ENCODE measurements at regions not wholly inside any gene's neighbourhood (a gene's known extent, or its start where the extent isn't known, plus 50 kb on each side); places are given as distances from the start of the nearest gene placed in this dataset.

- Mint-ChIP-seq H3K27ac (ENCODE audit: unreplicated experiment) (no peak overlapping the region), H3K36me3 (ENCODE audit: low read depth) (no peaks in the 10 kb centered on the region)
Observed at GRCh38 chr9:105157171-105157583, 87.3 kb upstream of the SLC44A1 start.

GRCh38 chr9:105158020-105158419, 86.4 kb upstream of the SLC44A1 start:
- Mint-ChIP-seq H3K36me3 (ENCODE audit: low read depth) (no peaks in the 10 kb centered on the region), H3K27ac (ENCODE audit: unreplicated experiment) (no peak overlapping the region), H3K4me1 (peaks cover 7% of the 10 kb centered on the region), H3K4me3 (no peak overlapping the region), H3K9me3 (no peaks in the 10 kb centered on the region), H3K27me3 (ENCODE audit: low read depth) (no peaks in the 10 kb centered on the region)
- TF ChIP-seq, protein P1, sequence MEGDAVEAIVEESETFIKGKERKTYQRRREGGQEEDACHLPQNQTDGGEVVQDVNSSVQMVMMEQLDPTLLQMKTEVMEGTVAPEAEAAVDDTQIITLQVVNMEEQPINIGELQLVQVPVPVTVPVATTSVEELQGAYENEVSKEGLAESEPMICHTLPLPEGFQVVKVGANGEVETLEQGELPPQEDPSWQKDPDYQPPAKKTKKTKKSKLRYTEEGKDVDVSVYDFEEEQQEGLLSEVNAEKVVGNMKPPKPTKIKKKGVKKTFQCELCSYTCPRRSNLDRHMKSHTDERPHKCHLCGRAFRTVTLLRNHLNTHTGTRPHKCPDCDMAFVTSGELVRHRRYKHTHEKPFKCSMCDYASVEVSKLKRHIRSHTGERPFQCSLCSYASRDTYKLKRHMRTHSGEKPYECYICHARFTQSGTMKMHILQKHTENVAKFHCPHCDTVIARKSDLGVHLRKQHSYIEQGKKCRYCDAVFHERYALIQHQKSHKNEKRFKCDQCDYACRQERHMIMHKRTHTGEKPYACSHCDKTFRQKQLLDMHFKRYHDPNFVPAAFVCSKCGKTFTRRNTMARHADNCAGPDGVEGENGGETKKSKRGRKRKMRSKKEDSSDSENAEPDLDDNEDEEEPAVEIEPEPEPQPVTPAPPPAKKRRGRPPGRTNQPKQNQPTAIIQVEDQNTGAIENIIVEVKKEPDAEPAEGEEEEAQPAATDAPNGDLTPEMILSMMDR (conservative IDR thresholded peaks at IDR 0.05) = no peak
- no peak for DNase-seq (ENCODE audit: low read depth, low spot score)

More at GRCh38 chr9:105157171-105157583, 87.3 kb upstream of the SLC44A1 start:
- peak; percentile 8 for DNase-seq (ENCODE audit: low read depth, low spot score)
- H3K4me3 Mint-ChIP-seq = no peak overlapping the region
- peaks cover 7% of the 10 kb centered on the region for H3K4me1 Mint-ChIP-seq
- TF ChIP-seq, protein P1 (conservative IDR thresholded peaks at IDR 0.05) = peak; percentile 54
- no peaks in the 10 kb centered on the region for H3K9me3 Mint-ChIP-seq
- H3K27me3 Mint-ChIP-seq (ENCODE audit: low read depth) = no peaks in the 10 kb centered on the region

DNA sequence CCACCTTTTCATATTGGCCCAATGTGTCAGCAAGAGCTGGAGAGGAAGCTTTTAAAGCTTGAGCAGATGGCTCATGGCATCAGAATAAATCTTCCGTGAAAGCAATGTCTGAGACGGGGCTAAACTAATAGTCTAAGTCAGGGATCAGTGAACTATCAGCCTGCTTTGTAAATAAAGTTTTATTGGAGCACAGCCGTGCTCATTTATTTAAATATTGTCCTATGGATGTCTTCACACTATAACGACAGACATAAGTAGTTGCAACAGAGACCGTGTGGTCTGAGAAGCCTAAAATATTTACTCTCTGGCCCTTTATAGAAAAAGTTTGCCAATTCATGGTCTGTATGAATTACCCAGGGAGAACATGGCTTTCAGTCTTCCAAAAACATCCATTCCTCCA, 85.6 kb upstream of the SLC44A1 start:
- DNase-seq (ENCODE audit: low read depth, low spot score) = no peak
- no peak overlapping the region for H3K4me3 Mint-ChIP-seq
- no peaks in the 10 kb centered on the region for H3K27me3 Mint-ChIP-seq (ENCODE audit: low read depth)
- peaks cover 7% of the 10 kb centered on the region for H3K4me1 Mint-ChIP-seq
- TF ChIP-seq, protein P1 (conservative IDR thresholded peaks at IDR 0.05) = no peak
- H3K9me3 Mint-ChIP-seq = no peaks in the 10 kb centered on the region
- H3K36me3 Mint-ChIP-seq (ENCODE audit: low read depth) = no peaks in the 10 kb centered on the region
- no peak overlapping the region for H3K27ac Mint-ChIP-seq (ENCODE audit: unreplicated experiment)

DNA sequence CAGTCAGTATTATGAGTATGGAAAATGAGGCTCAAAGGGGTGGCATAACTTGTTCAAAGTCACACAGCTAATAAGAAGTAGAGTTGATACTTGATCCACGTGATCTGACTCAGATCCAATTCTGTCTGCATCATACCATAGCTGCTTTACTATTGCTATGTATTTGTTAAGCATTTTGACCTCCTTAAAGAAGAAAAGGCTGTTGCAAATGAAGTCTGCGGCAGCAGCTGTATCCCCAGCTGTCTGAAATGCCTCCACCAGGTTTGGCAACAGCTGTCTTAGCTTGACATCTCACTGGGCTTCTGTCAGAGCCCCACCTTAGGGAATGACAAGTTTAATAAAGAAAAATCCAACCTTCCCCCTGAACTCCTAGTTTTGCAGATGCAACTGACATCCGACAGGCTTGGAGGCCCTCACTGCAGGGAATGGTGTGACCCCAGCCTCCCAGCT, 75.6 kb upstream of the SLC44A1 start:
- no peak overlapping the region for H3K4me3 Mint-ChIP-seq

DNA sequence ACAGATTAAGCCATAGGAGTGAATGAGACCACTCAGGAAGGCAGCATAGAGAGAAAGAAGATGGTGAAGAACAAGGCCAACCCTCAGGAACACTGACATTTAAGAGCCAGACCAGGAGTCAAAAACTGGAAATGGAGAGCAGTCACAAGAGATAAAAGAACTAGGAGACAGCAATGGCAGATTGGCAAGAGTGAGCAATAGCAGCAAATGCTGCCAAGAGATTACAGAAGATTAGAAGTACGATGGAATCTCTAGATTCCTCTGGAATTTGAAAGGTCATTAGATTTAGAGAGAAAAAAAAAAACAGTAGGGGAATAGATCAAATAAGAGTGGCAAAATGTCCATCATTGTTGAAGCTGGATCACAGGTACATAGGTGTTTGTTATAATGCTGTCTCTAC, 73.4 kb upstream of the SLC44A1 start:
- no peak overlapping the region for H3K27ac Mint-ChIP-seq (ENCODE audit: unreplicated experiment)
- no peak for DNase-seq (ENCODE audit: low read depth, low spot score)
- H3K27me3 Mint-ChIP-seq (ENCODE audit: low read depth) = no peaks in the 10 kb centered on the region
- H3K9me3 Mint-ChIP-seq = no peaks in the 10 kb centered on the region
- no peaks in the 10 kb centered on the region for H3K4me1 Mint-ChIP-seq
- H3K4me3 Mint-ChIP-seq = no peak overlapping the region
- TF ChIP-seq, protein P1 (conservative IDR thresholded peaks at IDR 0.05) = no peak
- no peaks in the 10 kb centered on the region for H3K36me3 Mint-ChIP-seq (ENCODE audit: low read depth)

More for the DNA sequence above, 75.6 kb upstream of the SLC44A1 start:
- H3K27me3 Mint-ChIP-seq (ENCODE audit: low read depth) = no peaks in the 10 kb centered on the region
- H3K36me3 Mint-ChIP-seq (ENCODE audit: low read depth) = no peaks in the 10 kb centered on the region
- no peaks in the 10 kb centered on the region for H3K4me1 Mint-ChIP-seq
- TF ChIP-seq, protein P1 (conservative IDR thresholded peaks at IDR 0.05) = no peak
- H3K9me3 Mint-ChIP-seq = no peaks in the 10 kb centered on the region
- no peak overlapping the region for H3K27ac Mint-ChIP-seq (ENCODE audit: unreplicated experiment)
- no peak for DNase-seq (ENCODE audit: low read depth, low spot score)

GRCh38 chr9:105171589-105171988, 72.9 kb upstream of the SLC44A1 start:
- H3K36me3 Mint-ChIP-seq (ENCODE audit: low read depth) = no peaks in the 10 kb centered on the region
- TF ChIP-seq, protein P1 (conservative IDR thresholded peaks at IDR 0.05) = no peak
- H3K27ac Mint-ChIP-seq (ENCODE audit: unreplicated experiment) = no peak overlapping the region
- no peaks in the 10 kb centered on the region for H3K4me1 Mint-ChIP-seq
- H3K27me3 Mint-ChIP-seq (ENCODE audit: low read depth) = no peaks in the 10 kb centered on the region
- H3K4me3 Mint-ChIP-seq = no peak overlapping the region
- DNase-seq (ENCODE audit: low read depth, low spot score) = no peak
- H3K9me3 Mint-ChIP-seq = no peaks in the 10 kb centered on the region
